ENCODE measurements at regions not wholly inside any gene's neighbourhood (a gene's known extent, or its start where the extent isn't known, plus 50 kb on each side); places are given as distances from the start of the nearest gene placed in this dataset.

- no peaks in the 10 kb centered on the region for H3K27me3 ChIP-seq (ENCODE audit: control insufficient read depth, insufficient read depth, low read length)
- DNase-seq (ENCODE audit: low read depth) (no peak), FAIRE-seq (no peak)
- TF ChIP-seq CTCF (IDR thresholded peaks at IDR 0.05; ENCODE audit: insufficient read depth, low read length, severe bottlenecking), result no peak
- no peaks in the 10 kb centered on the region for H3K36me3 ChIP-seq (ENCODE audit: control insufficient read depth, insufficient read depth, low read length)
- no peak overlapping the region for H3K4me3 ChIP-seq (ENCODE audit: low read depth, low read length)
Measured at GRCh38 chr14:80146941-80147340, 64.4 kb downstream of the DIO2 start.

GRCh38 chr14:80136358-80136757, 74.9 kb downstream of the DIO2 start:
- peak; percentile 93 for FAIRE-seq
- Histone ChIP-seq H3K36me3 (ENCODE audit: control insufficient read depth, insufficient read depth, low read length) (no peaks in the 10 kb centered on the region), H3K4me3 (ENCODE audit: low read depth, low read length) (no peak overlapping the region), H3K27me3 (ENCODE audit: control insufficient read depth, insufficient read depth, low read length) (no peaks in the 10 kb centered on the region)
- DNase-seq (ENCODE audit: low read depth), result peak; percentile 75
- no peak for TF ChIP-seq CTCF (IDR thresholded peaks at IDR 0.05; ENCODE audit: insufficient read depth, low read length, severe bottlenecking)

GRCh38 chr14:80135305-80136088, 75.8 kb downstream of the DIO2 start:
- H3K36me3 ChIP-seq (ENCODE audit: control insufficient read depth, insufficient read depth, low read length), result no peaks in the 10 kb centered on the region
- DNase-seq (ENCODE audit: low read depth) (peak; percentile 13), FAIRE-seq (no peak)
- no peak for TF ChIP-seq CTCF (IDR thresholded peaks at IDR 0.05; ENCODE audit: insufficient read depth, low read length, severe bottlenecking)
- H3K27me3 ChIP-seq (ENCODE audit: control insufficient read depth, insufficient read depth, low read length), result no peaks in the 10 kb centered on the region
- no peak overlapping the region for H3K4me3 ChIP-seq (ENCODE audit: low read depth, low read length)

- DNase-seq (ENCODE audit: low read depth) (no peak), FAIRE-seq (no peak)
- H3K27me3 ChIP-seq (ENCODE audit: control insufficient read depth, insufficient read depth, low read length), result no peaks in the 10 kb centered on the region
- H3K4me3 ChIP-seq (ENCODE audit: low read depth, low read length), result no peak overlapping the region
- no peaks in the 10 kb centered on the region for H3K36me3 ChIP-seq (ENCODE audit: control insufficient read depth, insufficient read depth, low read length)
- no peak for TF ChIP-seq CTCF (IDR thresholded peaks at IDR 0.05; ENCODE audit: insufficient read depth, low read length, severe bottlenecking)
Measured at GRCh38 chr14:80134321-80134720, 77.0 kb downstream of the DIO2 start.

GRCh38 chr14:80133457-80133856, 77.8 kb downstream of the DIO2 start:
- Histone ChIP-seq H3K27me3 (ENCODE audit: control insufficient read depth, insufficient read depth, low read length) (no peaks in the 10 kb centered on the region), H3K36me3 (ENCODE audit: control insufficient read depth, insufficient read depth, low read length) (no peaks in the 10 kb centered on the region), H3K4me3 (ENCODE audit: low read depth, low read length) (no peak overlapping the region)
- TF ChIP-seq CTCF (IDR thresholded peaks at IDR 0.05; ENCODE audit: insufficient read depth, low read length, severe bottlenecking), result no peak
- DNase-seq (ENCODE audit: low read depth), result no peak
- no peak for FAIRE-seq

- DNase-seq (ENCODE audit: low read depth), result no peak
- no peak overlapping the region for H3K4me3 ChIP-seq (ENCODE audit: low read depth, low read length)
- FAIRE-seq, result no peak
- no peak for TF ChIP-seq CTCF (IDR thresholded peaks at IDR 0.05; ENCODE audit: insufficient read depth, low read length, severe bottlenecking)
- no peaks in the 10 kb centered on the region for H3K36me3 ChIP-seq (ENCODE audit: control insufficient read depth, insufficient read depth, low read length)
- no peaks in the 10 kb centered on the region for H3K27me3 ChIP-seq (ENCODE audit: control insufficient read depth, insufficient read depth, low read length)
Measured at GRCh38 chr14:80127466-80127865, 83.8 kb downstream of the DIO2 start.

Measured in bronchial epithelial cell (primary cell).